B cell (primary cell): ENCODE measurements at regions not wholly inside any gene's neighbourhood (a gene's known extent, or its start where the extent isn't known, plus 50 kb on each side); places are given as distances from the start of the nearest gene placed in this dataset.
"Not testable (repeated sequence)": the region's sequence is repeated elsewhere in the genome, so short reads cannot be mapped to it uniquely, and the experiment has no call there.

ENCODE experiments used
- ATAC-seq: fragments of 200-7000 bp; cut with Tn5 transposase; one replicate; pipeline ENCODE4 v1.10.0; 2021; ENCODE audit warnings: low read depth, mild to moderate bottlenecking, moderate number of reproducible peaks, moderate library complexity
- CTCF ChIA-PET: fragments of 350-600 bp; sonication (Branson Sonifier 250); formaldehyde crosslinking; loops from one replicate; lab custom pipeline; 2021; ENCODE audit warnings: antibody characterized with exemption, inconsistent platforms; lab: Charles Lee
- POLR2A ChIA-PET: fragments of 350-600 bp; sonication (Branson Sonifier 250); formaldehyde crosslinking; loops from one replicate; lab custom pipeline; 2021; ENCODE audit warnings: antibody characterized with exemption; lab: Charles Lee
- DNase-seq: peaks from one replicate; pipeline ENCODE4 v3.0.0; 2013
- H2AFZ ChIP-seq: 2 replicates; pipeline ENCODE4 v1.6.1; 2012; ENCODE audit warnings: mild to moderate bottlenecking, low read depth, low read length; ENCODE audit not compliant: insufficient read depth, poor library complexity, severe bottlenecking
- H3K27ac ChIP-seq, 2 donors: 1 replicate in 1 of 2; 2 replicates in 1 of 2; pipeline ENCODE4 v1.5.1; 2012 to 2013; ENCODE audit warnings: low read length in 2 of 2, mild to moderate bottlenecking in 2 of 2, moderate library complexity in 1 of 2
- H3K27me3 ChIP-seq, 4 experiments: fragments of 200-600 bp in 1 of 4; sonication (generic) in 1 of 4; replicated peaks in 1 of 4; 1 replicate in 2 of 4; 2 replicates in 2 of 4; pipeline versions ENCODE4 v1.6.1 to v1.7.0; 2013 to 2016; ENCODE audit warnings: low read length in 3 of 4, mild to moderate bottlenecking in 2 of 4, mixed read lengths in 1 of 4, moderate library complexity in 1 of 4; ENCODE audit not compliant: insufficient read depth in 4 of 4, control insufficient read depth in 3 of 4; ENCODE audit errors: control extremely low read depth in 1 of 4
- H3K36me3 ChIP-seq, 2 experiments: replicated peaks in 1 of 2; 1 replicate in 1 of 2; 2 replicates in 1 of 2; pipeline versions ENCODE4 v1.6.1 to v1.7.1; 2013; ENCODE audit warnings: low read length in 1 of 2; ENCODE audit not compliant: insufficient read depth in 2 of 2, control insufficient read depth in 1 of 2; ENCODE audit errors: control extremely low read depth in 1 of 2, extremely low read depth in 1 of 2
- H3K4me1 ChIP-seq, 2 donors: fragments of 200-600 bp in 1 of 2; sonication (generic) in 1 of 2; 1 replicate in 1 of 2; 2 replicates in 1 of 2; pipeline versions ENCODE4 v1.5.1 to v1.6.1; 2013 to 2017; ENCODE audit warnings: low read length in 2 of 2; ENCODE audit not compliant: control insufficient read depth in 2 of 2, insufficient read depth in 2 of 2
- H3K4me2 ChIP-seq: replicated peaks from 2 replicates; pipeline ENCODE3; 2012; ENCODE audit warnings: mild to moderate bottlenecking, low read depth, low read length; ENCODE audit not compliant: poor library complexity, severe bottlenecking
- H3K4me3 ChIP-seq, 5 experiments: fragments of 200-600 bp in 1 of 5; sonication (generic) in 1 of 5; 1 replicate in 3 of 5; 2 replicates in 2 of 5; pipeline versions ENCODE4 v1.5.1 to v1.7.0; 2011 to 2016; ENCODE audit warnings: low read length in 4 of 5, mild to moderate bottlenecking in 4 of 5, low read depth in 2 of 5, control low read depth in 1 of 5, moderate library complexity in 1 of 5; ENCODE audit not compliant: insufficient read depth in 1 of 5; ENCODE audit errors: control extremely low read depth in 1 of 5, extremely low read depth in 1 of 5
- H3K79me2 ChIP-seq: fragments of 200-600 bp; sonication (generic); one replicate; pipeline ENCODE4 v1.6.0; 2016; ENCODE audit warnings: low read length; ENCODE audit not compliant: control insufficient read depth, insufficient read depth
- H3K9ac ChIP-seq: fragments of 200-600 bp; sonication (generic); 2 replicates; pipeline ENCODE4 v1.6.1; 2017; ENCODE audit warnings: mild to moderate bottlenecking, low read length, moderate library complexity
- H3K9me3 ChIP-seq, 3 donors: one replicate each; pipeline versions ENCODE4 v1.6.1 to v1.7.1; 2013; ENCODE audit warnings: low read length in 2 of 3; ENCODE audit not compliant: control insufficient read depth in 2 of 3, insufficient read depth in 1 of 3; ENCODE audit errors: control extremely low read depth in 1 of 3
- H4K20me1 ChIP-seq: 2 replicates; pipeline ENCODE4 v1.6.0; 2012; ENCODE audit warnings: mild to moderate bottlenecking, low read length; ENCODE audit not compliant: insufficient read depth, control insufficient read depth, poor library complexity, severe bottlenecking
- H3K27ac Mint-ChIP-seq: one replicate; pipeline ENCODE4 v1.8.0; 2021; ENCODE audit warnings: mixed read lengths
- H3K27me3 Mint-ChIP-seq: one replicate; pipeline ENCODE4 v1.8.0; 2021; ENCODE audit warnings: mixed read lengths
- H3K4me1 Mint-ChIP-seq: one replicate; pipeline ENCODE4 v1.8.0; 2021; ENCODE audit warnings: mixed read lengths
- H3K4me3 Mint-ChIP-seq: one replicate; pipeline ENCODE4 v1.8.0; 2021; ENCODE audit warnings: mixed read lengths
- H3K9me3 Mint-ChIP-seq: one replicate; pipeline ENCODE4 v1.8.0; 2022; ENCODE audit warnings: mixed read lengths; ENCODE audit not compliant: insufficient read depth
- EZH2 ChIP-seq: IDR thresholded peaks from 2 replicates; pipeline ENCODE4 v1.6.1; 2012; ENCODE audit warnings: borderline replicate concordance, low read depth, mild to moderate bottlenecking, moderate library complexity, low read length; ENCODE audit not compliant: insufficient read depth, poor library complexity, severe bottlenecking
- WGBS: methylation state at CpG from one replicate; pipeline ENCODE4 v1.1.5; 2013; ENCODE audit warnings: missing lambda C conversion rate; ENCODE audit not compliant: insufficient coverage; 5-methylcytosine and 5-hydroxymethylcytosine counted together
- intact Hi-C: fragments of 100-400 bp; cut with micrococcal nuclease; formaldehyde crosslinking; loops from one replicate; pipeline ENCODE4 v1.10.0; 2022
- TF ChIP-seq, protein P1 (sequence below): fragments of 200-600 bp; IDR thresholded peaks from one replicate; pipeline ENCODE4 v1.8.0; 2022; ENCODE audit warnings: antibody characterized with exemption, mild to moderate bottlenecking

DNA sequence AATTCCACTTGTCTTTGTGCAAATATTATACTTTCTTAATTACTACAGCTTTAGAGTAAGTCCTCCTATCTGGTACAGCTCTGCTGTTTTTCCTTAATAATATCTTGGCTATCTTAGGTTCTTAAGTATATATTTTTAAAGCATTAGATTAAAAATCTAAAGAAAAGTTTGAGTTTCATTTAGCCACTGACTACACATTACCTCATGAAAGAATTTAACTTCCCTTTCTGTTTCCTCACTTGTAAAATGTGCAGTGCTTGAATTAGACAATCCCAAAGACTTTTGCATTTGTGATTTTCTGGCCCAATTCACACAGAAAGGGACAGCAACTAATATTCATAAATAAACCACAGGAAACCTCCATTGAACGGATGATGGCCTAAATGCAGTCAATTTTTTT lies 126.4 kb upstream of the SAMSN1 start:
- no peaks in the 10 kb centered on the region for H3K27me3 ChIP-seq
- no peak overlapping the region for H3K9ac ChIP-seq
- H3K27ac ChIP-seq: no peak overlapping the region
- ChIA-PET POLR2A (no interaction called here), CTCF (no interaction called here)
- Mint-ChIP-seq H3K27me3 (no peaks in the 10 kb centered on the region), H3K4me1 (peaks cover 32% of the 10 kb centered on the region), H3K9me3 (no peaks in the 10 kb centered on the region), H3K4me3 (no peak overlapping the region), H3K27ac (no peak overlapping the region)
- H2AFZ ChIP-seq: peak overlapping the region; percentile 3
- H3K4me2 ChIP-seq: no peak overlapping the region
- DNase-seq: no peak
- intact Hi-C loops: no loop called here
- ATAC-seq: no peak
- no peak for TF ChIP-seq EZH2
- TF ChIP-seq, protein P1, sequence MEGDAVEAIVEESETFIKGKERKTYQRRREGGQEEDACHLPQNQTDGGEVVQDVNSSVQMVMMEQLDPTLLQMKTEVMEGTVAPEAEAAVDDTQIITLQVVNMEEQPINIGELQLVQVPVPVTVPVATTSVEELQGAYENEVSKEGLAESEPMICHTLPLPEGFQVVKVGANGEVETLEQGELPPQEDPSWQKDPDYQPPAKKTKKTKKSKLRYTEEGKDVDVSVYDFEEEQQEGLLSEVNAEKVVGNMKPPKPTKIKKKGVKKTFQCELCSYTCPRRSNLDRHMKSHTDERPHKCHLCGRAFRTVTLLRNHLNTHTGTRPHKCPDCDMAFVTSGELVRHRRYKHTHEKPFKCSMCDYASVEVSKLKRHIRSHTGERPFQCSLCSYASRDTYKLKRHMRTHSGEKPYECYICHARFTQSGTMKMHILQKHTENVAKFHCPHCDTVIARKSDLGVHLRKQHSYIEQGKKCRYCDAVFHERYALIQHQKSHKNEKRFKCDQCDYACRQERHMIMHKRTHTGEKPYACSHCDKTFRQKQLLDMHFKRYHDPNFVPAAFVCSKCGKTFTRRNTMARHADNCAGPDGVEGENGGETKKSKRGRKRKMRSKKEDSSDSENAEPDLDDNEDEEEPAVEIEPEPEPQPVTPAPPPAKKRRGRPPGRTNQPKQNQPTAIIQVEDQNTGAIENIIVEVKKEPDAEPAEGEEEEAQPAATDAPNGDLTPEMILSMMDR: no peak
- H3K9me3 ChIP-seq: no peaks in the 10 kb centered on the region
- no CpG with 5 or more reads among the region's 1 CpG for WGBS
- H3K4me3 ChIP-seq: no peak overlapping the region
- H3K36me3 ChIP-seq: no peaks in the 10 kb centered on the region
- H4K20me1 ChIP-seq: no peaks in the 10 kb centered on the region
- peaks cover 25 to 28% of the 10 kb centered on the region in 2 donors for H3K4me1 ChIP-seq
- H3K79me2 ChIP-seq: no peaks in the 10 kb centered on the region

DNA sequence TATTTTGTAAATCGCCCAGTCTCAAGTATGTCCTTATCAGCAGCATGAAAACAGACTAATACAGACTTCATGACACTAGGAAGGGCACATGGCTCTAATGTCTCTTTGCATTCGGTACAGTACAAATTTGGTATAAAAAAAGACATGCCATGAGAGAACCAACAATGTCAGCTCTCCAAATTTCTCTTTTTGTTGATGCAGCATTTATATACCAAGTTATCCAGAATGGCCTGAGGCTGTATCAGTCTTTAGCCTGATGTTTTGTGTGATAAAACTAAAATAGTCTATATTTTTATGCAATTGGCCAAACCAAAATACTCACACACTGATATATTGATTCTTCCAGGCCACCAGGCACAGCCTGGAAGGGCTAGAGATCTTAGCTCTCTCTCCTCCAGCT lies 124.3 kb upstream of the SAMSN1 start:
- H3K4me2 ChIP-seq: no peak overlapping the region
- no peak overlapping the region for H3K27ac ChIP-seq
- no peak overlapping the region for H3K27ac Mint-ChIP-seq
- H3K9ac ChIP-seq: no peak overlapping the region
- no peaks in the 10 kb centered on the region for H3K79me2 ChIP-seq
- H3K4me3 Mint-ChIP-seq: no peak overlapping the region
- H3K4me1 Mint-ChIP-seq: peaks cover 11% of the 10 kb centered on the region
- ATAC-seq (no peak), DNase-seq (no peak)
- TF ChIP-seq EZH2: no peak
- TF ChIP-seq, protein P1: no peak
- no peaks in the 10 kb centered on the region for H3K36me3 ChIP-seq
- no peaks in the 10 kb centered on the region for H3K27me3 ChIP-seq
- H3K27me3 Mint-ChIP-seq: no peaks in the 10 kb centered on the region
- no peaks in the 10 kb centered on the region for H4K20me1 ChIP-seq
- 100% methylated on average over 2 of the region's 2 CpGs for WGBS
- intact Hi-C loops: no loop called here
- H3K9me3 ChIP-seq: no peaks in the 10 kb centered on the region
- POLR2A ChIA-PET: no interaction called here
- H3K9me3 Mint-ChIP-seq: no peaks in the 10 kb centered on the region
- H3K4me1 ChIP-seq: peaks cover 4 to 7% of the 10 kb centered on the region in 2 donors
- H3K4me3 ChIP-seq: no peak overlapping the region
- CTCF ChIA-PET: interaction anchor here (0.7 kb wide), 1 partner anchor 13 kb away, joined by 3 read pairs; no protein-coding TSS in a partner anchor
- H2AFZ ChIP-seq: no peak overlapping the region

DNA sequence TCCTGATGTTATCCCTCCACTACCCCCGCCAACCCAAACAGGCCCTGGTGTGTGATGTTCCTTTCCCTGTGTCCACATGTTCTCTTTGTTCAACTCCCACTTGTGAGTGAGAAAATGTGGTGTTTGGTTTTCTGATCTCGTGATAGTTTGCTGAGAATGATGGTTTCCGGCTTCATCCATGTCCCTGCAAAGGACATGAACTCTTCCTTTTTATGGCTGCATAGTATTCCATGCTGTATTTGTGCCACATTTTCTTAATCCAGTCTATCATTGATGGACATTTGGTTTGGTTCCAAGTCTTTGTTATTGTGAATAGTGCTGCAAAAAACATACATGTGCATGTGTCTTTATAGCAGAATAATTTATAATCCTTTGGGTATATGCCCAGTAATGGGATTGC lies 123.0 kb upstream of the SAMSN1 start:
- H2AFZ ChIP-seq, H3K27me3 Mint-ChIP-seq, H3K4me1 ChIP-seq, H3K9ac ChIP-seq, H3K9me3 Mint-ChIP-seq, ATAC-seq, H3K9me3 ChIP-seq, POLR2A ChIA-PET, CTCF ChIA-PET, H3K79me2 ChIP-seq, DNase-seq, intact Hi-C loops, H4K20me1 ChIP-seq, H3K27ac Mint-ChIP-seq, H3K27ac ChIP-seq, H3K27me3 ChIP-seq, H3K4me3 ChIP-seq, H3K4me1 Mint-ChIP-seq, H3K4me2 ChIP-seq, H3K4me3 Mint-ChIP-seq, H3K36me3 ChIP-seq: not testable (repeated sequence)
- WGBS: no CpG with 5 or more reads among the region's 3 CpGs
